ENCODE measurements at regions not wholly inside any gene's neighbourhood (a gene's known extent, or its start where the extent isn't known, plus 50 kb on each side); places are given as distances from the start of the nearest gene placed in this dataset.
A peak's percentile ranks its signal among the peaks of the same experiment; 100 is the strongest.

DNA sequence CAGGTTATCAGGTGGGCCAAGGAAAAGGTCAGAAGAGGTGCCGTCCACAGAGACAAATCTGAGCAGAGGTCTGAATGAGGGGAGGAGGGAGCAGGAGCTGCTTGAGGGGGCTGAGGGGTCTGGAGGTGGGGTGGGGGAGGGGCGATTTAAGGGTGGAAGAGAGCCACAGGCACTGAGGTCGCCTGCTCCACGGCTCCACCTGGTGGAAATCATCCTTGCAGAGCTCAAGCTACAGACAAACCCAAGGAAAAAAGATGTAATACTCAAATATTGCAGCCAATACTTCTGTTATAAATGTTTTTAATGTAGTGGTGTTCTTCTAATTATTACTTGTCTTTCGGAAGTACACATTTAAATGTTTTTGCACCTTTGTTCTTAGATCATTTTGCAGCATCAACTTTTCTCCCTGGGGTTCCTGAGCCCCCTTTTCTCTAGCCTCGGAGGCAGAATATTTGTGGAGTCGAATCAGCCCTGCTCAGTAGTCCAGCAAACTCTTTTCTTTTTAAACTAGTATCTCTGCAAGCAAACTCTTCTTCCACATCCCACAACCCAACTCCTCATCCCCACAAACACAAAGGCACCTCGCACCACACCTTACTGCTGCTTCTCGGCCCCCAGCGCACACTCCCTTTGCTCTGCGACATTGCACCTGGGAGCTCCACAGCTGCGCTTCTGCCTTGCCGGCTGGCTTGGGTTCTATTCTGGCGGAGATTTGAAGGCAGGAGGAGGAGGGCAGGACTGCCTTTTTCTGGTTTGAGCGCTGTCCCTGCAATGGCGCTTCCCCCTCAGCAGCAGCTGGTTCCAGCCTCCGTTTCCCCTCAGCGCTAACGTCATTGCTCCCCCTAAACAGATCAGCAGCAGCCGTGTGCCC, 51.0 kb upstream of the TFAP2A start:
- no peaks in the 10 kb centered on the region for H3K4me1 ChIP-seq (ENCODE audit: insufficient read depth, insufficient read length)
- H3K9ac ChIP-seq (ENCODE audit: insufficient read length, low read depth): no peak overlapping the region
- H3K9me3 ChIP-seq (ENCODE audit: insufficient read depth, low read length): no peaks in the 10 kb centered on the region
- no peak for TF ChIP-seq ZNF274 (IDR thresholded peaks at IDR 0.05; ENCODE audit: low read depth, low read length)
- TF ChIP-seq SUZ12 (IDR thresholded peaks at IDR 0.05; ENCODE audit: extremely low read depth, insufficient read depth, insufficient read length): no peak
- no peak for TF ChIP-seq YY1 (IDR thresholded peaks at IDR 0.05; ENCODE audit: insufficient read depth, insufficient read length)
- DNase-seq (ENCODE audit: low read depth, low spot score): peak; percentile 67
- no peaks in the 10 kb centered on the region for H3K27me3 ChIP-seq (ENCODE audit: insufficient read depth, insufficient read length)
- H3K4me3 ChIP-seq (ENCODE audit: insufficient read length, low read depth): no peak overlapping the region
- no peaks in the 10 kb centered on the region for H3K36me3 ChIP-seq (ENCODE audit: insufficient read depth, insufficient read length, low read length)

All from NT2/D1 (cell line).